K562 (cell line): ENCODE measurements at regions not wholly inside any gene's neighbourhood (a gene's known extent, or its start where the extent isn't known, plus 50 kb on each side); places are given as distances from the start of the nearest gene placed in this dataset.

Experiments
- CTBP1 ChIP-seq: fragments of 450-650 bp; IDR thresholded peaks from 2 replicates; pipeline ENCODE4 v1.6.1; 2016; ENCODE audit warnings: borderline replicate concordance
- EP300 ChIP-seq: IDR thresholded peaks from 2 replicates; pipeline ENCODE4 v1.6.1; 2012; ENCODE audit warnings: low read length, improper control_type of control experiment
- FOXA1 ChIP-seq: fragments of 450-650 bp; IDR thresholded peaks from 2 replicates; pipeline ENCODE4 v1.6.1; 2016; ENCODE audit warnings: mild to moderate bottlenecking, borderline replicate concordance
- L3MBTL2 ChIP-seq: fragments of 450-650 bp; IDR thresholded peaks from 2 replicates; pipeline ENCODE4 v1.6.1; 2016; ENCODE audit warnings: mild to moderate bottlenecking, moderate library complexity
- SMAD4 ChIP-seq: fragments of 250-450 bp; sonication (Bioruptor Pico); conservative IDR thresholded peaks from 2 replicates; pipeline ENCODE4 v1.8.0; 2021; ENCODE audit warnings: inconsistent platforms, mild to moderate bottlenecking, moderate library complexity
- ZFP1 ChIP-seq: fragments of 450-650 bp; formaldehyde crosslinking; IDR thresholded peaks from 2 replicates; pipeline ENCODE4 v1.4.0; 2020; ENCODE audit warnings: mild to moderate bottlenecking, mixed read lengths
- ZNF589 ChIP-seq: fragments of 200-800 bp; sonication (Bioruptor generic); IDR thresholded peaks from 2 replicates; pipeline ENCODE4 v1.6.1; 2016; ENCODE audit warnings: low read depth, missing genetic modification characterization, missing compliant biosample characterization
- TF ChIP-seq, protein P1 (sequence below): fragments of 450-650 bp; IDR thresholded peaks from 2 replicates; pipeline ENCODE4 v1.6.1; 2016; ENCODE audit warnings: mild to moderate bottlenecking, moderate library complexity

DNA sequence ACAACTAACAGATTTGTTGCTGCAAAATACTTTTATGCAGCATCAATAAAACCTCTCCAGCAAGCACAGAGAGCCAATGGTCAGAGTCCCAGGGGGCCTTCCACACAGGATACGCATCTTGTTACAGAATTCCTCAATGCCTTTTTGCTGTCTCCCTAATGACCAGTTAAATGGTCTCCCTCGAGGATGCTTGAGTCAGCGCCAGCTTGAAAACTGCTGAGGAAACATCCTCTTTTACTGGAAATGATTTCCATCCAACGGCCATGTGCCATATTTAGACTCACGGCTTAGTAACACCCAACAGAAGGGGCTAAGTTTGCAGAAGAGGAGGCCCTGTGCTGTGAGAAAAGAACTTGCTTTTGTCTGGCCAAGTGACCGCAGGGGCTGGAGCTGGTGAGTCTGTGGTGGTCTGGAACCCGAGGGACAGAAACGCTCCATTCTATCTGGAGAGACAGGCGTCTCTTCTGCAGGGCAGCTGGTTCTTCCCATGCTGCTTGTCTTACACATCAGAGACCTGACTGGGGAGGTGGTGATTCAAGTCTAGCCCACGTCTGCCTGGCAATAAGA lies 496.4 kb downstream of the SETD4 start (continued):
- TF ChIP-seq, protein P1, sequence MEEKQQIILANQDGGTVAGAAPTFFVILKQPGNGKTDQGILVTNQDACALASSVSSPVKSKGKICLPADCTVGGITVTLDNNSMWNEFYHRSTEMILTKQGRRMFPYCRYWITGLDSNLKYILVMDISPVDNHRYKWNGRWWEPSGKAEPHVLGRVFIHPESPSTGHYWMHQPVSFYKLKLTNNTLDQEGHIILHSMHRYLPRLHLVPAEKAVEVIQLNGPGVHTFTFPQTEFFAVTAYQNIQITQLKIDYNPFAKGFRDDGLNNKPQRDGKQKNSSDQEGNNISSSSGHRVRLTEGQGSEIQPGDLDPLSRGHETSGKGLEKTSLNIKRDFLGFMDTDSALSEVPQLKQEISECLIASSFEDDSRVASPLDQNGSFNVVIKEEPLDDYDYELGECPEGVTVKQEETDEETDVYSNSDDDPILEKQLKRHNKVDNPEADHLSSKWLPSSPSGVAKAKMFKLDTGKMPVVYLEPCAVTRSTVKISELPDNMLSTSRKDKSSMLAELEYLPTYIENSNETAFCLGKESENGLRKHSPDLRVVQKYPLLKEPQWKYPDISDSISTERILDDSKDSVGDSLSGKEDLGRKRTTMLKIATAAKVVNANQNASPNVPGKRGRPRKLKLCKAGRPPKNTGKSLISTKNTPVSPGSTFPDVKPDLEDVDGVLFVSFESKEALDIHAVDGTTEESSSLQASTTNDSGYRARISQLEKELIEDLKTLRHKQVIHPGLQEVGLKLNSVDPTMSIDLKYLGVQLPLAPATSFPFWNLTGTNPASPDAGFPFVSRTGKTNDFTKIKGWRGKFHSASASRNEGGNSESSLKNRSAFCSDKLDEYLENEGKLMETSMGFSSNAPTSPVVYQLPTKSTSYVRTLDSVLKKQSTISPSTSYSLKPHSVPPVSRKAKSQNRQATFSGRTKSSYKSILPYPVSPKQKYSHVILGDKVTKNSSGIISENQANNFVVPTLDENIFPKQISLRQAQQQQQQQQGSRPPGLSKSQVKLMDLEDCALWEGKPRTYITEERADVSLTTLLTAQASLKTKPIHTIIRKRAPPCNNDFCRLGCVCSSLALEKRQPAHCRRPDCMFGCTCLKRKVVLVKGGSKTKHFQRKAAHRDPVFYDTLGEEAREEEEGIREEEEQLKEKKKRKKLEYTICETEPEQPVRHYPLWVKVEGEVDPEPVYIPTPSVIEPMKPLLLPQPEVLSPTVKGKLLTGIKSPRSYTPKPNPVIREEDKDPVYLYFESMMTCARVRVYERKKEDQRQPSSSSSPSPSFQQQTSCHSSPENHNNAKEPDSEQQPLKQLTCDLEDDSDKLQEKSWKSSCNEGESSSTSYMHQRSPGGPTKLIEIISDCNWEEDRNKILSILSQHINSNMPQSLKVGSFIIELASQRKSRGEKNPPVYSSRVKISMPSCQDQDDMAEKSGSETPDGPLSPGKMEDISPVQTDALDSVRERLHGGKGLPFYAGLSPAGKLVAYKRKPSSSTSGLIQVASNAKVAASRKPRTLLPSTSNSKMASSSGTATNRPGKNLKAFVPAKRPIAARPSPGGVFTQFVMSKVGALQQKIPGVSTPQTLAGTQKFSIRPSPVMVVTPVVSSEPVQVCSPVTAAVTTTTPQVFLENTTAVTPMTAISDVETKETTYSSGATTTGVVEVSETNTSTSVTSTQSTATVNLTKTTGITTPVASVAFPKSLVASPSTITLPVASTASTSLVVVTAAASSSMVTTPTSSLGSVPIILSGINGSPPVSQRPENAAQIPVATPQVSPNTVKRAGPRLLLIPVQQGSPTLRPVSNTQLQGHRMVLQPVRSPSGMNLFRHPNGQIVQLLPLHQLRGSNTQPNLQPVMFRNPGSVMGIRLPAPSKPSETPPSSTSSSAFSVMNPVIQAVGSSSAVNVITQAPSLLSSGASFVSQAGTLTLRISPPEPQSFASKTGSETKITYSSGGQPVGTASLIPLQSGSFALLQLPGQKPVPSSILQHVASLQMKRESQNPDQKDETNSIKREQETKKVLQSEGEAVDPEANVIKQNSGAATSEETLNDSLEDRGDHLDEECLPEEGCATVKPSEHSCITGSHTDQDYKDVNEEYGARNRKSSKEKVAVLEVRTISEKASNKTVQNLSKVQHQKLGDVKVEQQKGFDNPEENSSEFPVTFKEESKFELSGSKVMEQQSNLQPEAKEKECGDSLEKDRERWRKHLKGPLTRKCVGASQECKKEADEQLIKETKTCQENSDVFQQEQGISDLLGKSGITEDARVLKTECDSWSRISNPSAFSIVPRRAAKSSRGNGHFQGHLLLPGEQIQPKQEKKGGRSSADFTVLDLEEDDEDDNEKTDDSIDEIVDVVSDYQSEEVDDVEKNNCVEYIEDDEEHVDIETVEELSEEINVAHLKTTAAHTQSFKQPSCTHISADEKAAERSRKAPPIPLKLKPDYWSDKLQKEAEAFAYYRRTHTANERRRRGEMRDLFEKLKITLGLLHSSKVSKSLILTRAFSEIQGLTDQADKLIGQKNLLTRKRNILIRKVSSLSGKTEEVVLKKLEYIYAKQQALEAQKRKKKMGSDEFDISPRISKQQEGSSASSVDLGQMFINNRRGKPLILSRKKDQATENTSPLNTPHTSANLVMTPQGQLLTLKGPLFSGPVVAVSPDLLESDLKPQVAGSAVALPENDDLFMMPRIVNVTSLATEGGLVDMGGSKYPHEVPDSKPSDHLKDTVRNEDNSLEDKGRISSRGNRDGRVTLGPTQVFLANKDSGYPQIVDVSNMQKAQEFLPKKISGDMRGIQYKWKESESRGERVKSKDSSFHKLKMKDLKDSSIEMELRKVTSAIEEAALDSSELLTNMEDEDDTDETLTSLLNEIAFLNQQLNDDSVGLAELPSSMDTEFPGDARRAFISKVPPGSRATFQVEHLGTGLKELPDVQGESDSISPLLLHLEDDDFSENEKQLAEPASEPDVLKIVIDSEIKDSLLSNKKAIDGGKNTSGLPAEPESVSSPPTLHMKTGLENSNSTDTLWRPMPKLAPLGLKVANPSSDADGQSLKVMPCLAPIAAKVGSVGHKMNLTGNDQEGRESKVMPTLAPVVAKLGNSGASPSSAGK: peak; percentile 23; the same call in 1 of the 2 replicates
- TF ChIP-seq EP300: peak; percentile 11; the same call in 1 of the 2 replicates
- peak; percentile 25; the same call in 1 of the 2 replicates for TF ChIP-seq ZNF589
- TF ChIP-seq L3MBTL2: 0 out of 2 replicates have a peak, but pooled peaks have one; percentile 22
- TF ChIP-seq FOXA1: no peak
- TF ChIP-seq ZFP1 (CRISPR knock-in tag): no peak
- 0 out of 2 replicates have a peak, but pooled peaks have one; percentile 27 for TF ChIP-seq SMAD4 (CRISPR knock-in tag)
- peak; percentile 13; the same call in 1 of the 2 replicates for TF ChIP-seq CTBP1
